Astrocyte (in vitro differentiated cells and primary cell): ENCODE measurements at regions not wholly inside any gene's neighbourhood (a gene's known extent, or its start where the extent isn't known, plus 50 kb on each side); places are given as distances from the start of the nearest gene placed in this dataset.

ENCODE experiments used
- DNase-seq: peaks from one replicate; pipeline ENCODE4 v3.0.0-alpha.2; 2010; ENCODE audit warnings: low read depth
- FAIRE-seq: peaks from 2 replicates; lab custom pipeline; 2011; peaks lifted over from hg19 to GRCh38; lab: Jason Lieb, UNC
- H2AFZ ChIP-seq: 2 replicates; pipeline ENCODE4 v1.6.0; 2012; ENCODE audit warnings: low read depth, low read length, inconsistent platforms
- H3K27ac ChIP-seq: 2 replicates; pipeline ENCODE4 v1.5.1; 2011; ENCODE audit warnings: low read depth, low read length, inconsistent platforms
- H3K27me3 ChIP-seq: 2 replicates; pipeline ENCODE4 v1.6.0; 2011; ENCODE audit warnings: low read length, inconsistent platforms; ENCODE audit not compliant: insufficient read depth
- H3K36me3 ChIP-seq: 2 replicates; pipeline ENCODE4 v1.5.1; 2011; ENCODE audit warnings: low read length, inconsistent platforms; ENCODE audit not compliant: insufficient read depth
- H3K4me1 ChIP-seq: 2 replicates; pipeline ENCODE4 v1.5.1; 2011; ENCODE audit warnings: low read length, inconsistent platforms; ENCODE audit not compliant: insufficient read depth
- H3K4me2 ChIP-seq: 2 replicates; pipeline ENCODE4 v1.6.0; 2012; ENCODE audit warnings: low read length, inconsistent platforms
- H3K4me3 ChIP-seq: 2 replicates; pipeline ENCODE4 v1.5.1; 2011; ENCODE audit warnings: low read depth, mild to moderate bottlenecking, low read length, inconsistent platforms; ENCODE audit not compliant: insufficient read depth
- H3K79me2 ChIP-seq: 2 replicates; pipeline ENCODE4 v1.6.0; 2012; ENCODE audit warnings: mild to moderate bottlenecking, low read length, inconsistent platforms; ENCODE audit not compliant: insufficient read depth
- H3K9ac ChIP-seq: 2 replicates; pipeline ENCODE4 v1.6.0; 2012; ENCODE audit warnings: mild to moderate bottlenecking, low read length, inconsistent platforms
- H3K9me3 ChIP-seq: 2 replicates; pipeline ENCODE4 v1.5.1; 2012; ENCODE audit warnings: low read depth, mild to moderate bottlenecking, low read length, inconsistent platforms; ENCODE audit not compliant: insufficient read depth
- H4K20me1 ChIP-seq: 2 replicates; pipeline ENCODE4 v1.6.0; 2012; ENCODE audit warnings: low read length, inconsistent platforms; ENCODE audit not compliant: insufficient read depth
- H3K27ac Mint-ChIP-seq: one replicate; pipeline ENCODE4 v1.8.0; 2021; ENCODE audit warnings: mild to moderate bottlenecking, mixed read lengths; ENCODE audit not compliant: unreplicated experiment
- H3K27me3 Mint-ChIP-seq: one replicate; pipeline ENCODE4 v1.8.0; 2021; ENCODE audit warnings: low read depth, mixed read lengths; ENCODE audit not compliant: unreplicated experiment
- H3K36me3 Mint-ChIP-seq: one replicate; pipeline ENCODE4 v1.8.0; 2021; ENCODE audit warnings: low read depth, mixed read lengths; ENCODE audit not compliant: unreplicated experiment
- H3K4me1 Mint-ChIP-seq: one replicate; pipeline ENCODE4 v1.8.0; 2021; ENCODE audit warnings: low read depth, mixed read lengths; ENCODE audit not compliant: unreplicated experiment
- H3K4me3 Mint-ChIP-seq: one replicate; pipeline ENCODE4 v1.8.0; 2021; ENCODE audit warnings: mild to moderate bottlenecking, moderate library complexity, mixed read lengths; ENCODE audit not compliant: unreplicated experiment
- H3K9me3 Mint-ChIP-seq: one replicate; pipeline ENCODE4 v1.8.0; 2021; ENCODE audit warnings: mild to moderate bottlenecking, mixed read lengths; ENCODE audit not compliant: unreplicated experiment
- CTCF ChIP-seq: IDR thresholded peaks from 2 replicates; pipeline ENCODE4 v1.5.1; 2011; ENCODE audit warnings: low read depth, mild to moderate bottlenecking, inconsistent platforms, low read length, moderate library complexity; ENCODE audit not compliant: insufficient read depth
- EZH2 ChIP-seq: IDR thresholded peaks from 2 replicates; pipeline ENCODE4 v1.6.1; 2012; ENCODE audit warnings: mild to moderate bottlenecking, low read length, inconsistent platforms; ENCODE audit not compliant: insufficient read depth

- TF ChIP-seq CTCF: no peak
- no peak for TF ChIP-seq EZH2
- Histone ChIP-seq H2AFZ (no peak overlapping the region), H3K9ac (no peak overlapping the region), H3K79me2 (no peaks in the 10 kb centered on the region), H4K20me1 (no peaks in the 10 kb centered on the region), H3K4me3 (no peak overlapping the region), H3K36me3 (no peaks in the 10 kb centered on the region), H3K9me3 (no peaks in the 10 kb centered on the region), H3K27ac (no peak overlapping the region), H3K4me2 (no peak overlapping the region), H3K4me1 (no peaks in the 10 kb centered on the region), H3K27me3 (no peaks in the 10 kb centered on the region)
- H3K4me1 Mint-ChIP-seq: peaks cover 12% of the 10 kb centered on the region
- DNase-seq: no peak
- H3K27me3 Mint-ChIP-seq: peaks cover 2% of the 10 kb centered on the region
- FAIRE-seq: no peak
- H3K27ac Mint-ChIP-seq: no peak overlapping the region
- H3K36me3 Mint-ChIP-seq: no peaks in the 10 kb centered on the region
- H3K4me3 Mint-ChIP-seq: no peak overlapping the region
- H3K9me3 Mint-ChIP-seq: peaks cover 5% of the 10 kb centered on the region
Observed at GRCh38 chr6:159468994-159469393, 224.0 kb downstream of the SOD2 start.

GRCh38 chr6:159467473-159468041 lies 225.5 kb downstream of the SOD2 start:
- H3K79me2 ChIP-seq: no peaks in the 10 kb centered on the region
- DNase-seq: no peak
- Mint-ChIP-seq H3K36me3 (no peaks in the 10 kb centered on the region), H3K27me3 (peaks cover 2% of the 10 kb centered on the region), H3K9me3 (peaks cover 5% of the 10 kb centered on the region), H3K4me1 (peaks cover 12% of the 10 kb centered on the region), H3K4me3 (no peak overlapping the region), H3K27ac (peak overlapping the region; percentile 83)
- H3K4me1 ChIP-seq: no peaks in the 10 kb centered on the region
- H3K9ac ChIP-seq: no peak overlapping the region
- peak; percentile 29 for FAIRE-seq
- no peak overlapping the region for H3K4me2 ChIP-seq
- no peak for TF ChIP-seq CTCF
- TF ChIP-seq EZH2: no peak
- no peaks in the 10 kb centered on the region for H4K20me1 ChIP-seq
- no peaks in the 10 kb centered on the region for H3K27me3 ChIP-seq
- H3K27ac ChIP-seq: no peak overlapping the region
- H2AFZ ChIP-seq: no peak overlapping the region
- no peaks in the 10 kb centered on the region for H3K9me3 ChIP-seq
- H3K36me3 ChIP-seq: no peaks in the 10 kb centered on the region
- no peak overlapping the region for H3K4me3 ChIP-seq

- H3K27me3 Mint-ChIP-seq: peaks cover 1% of the 10 kb centered on the region
- TF ChIP-seq EZH2 (no peak), CTCF (no peak)
- H3K27ac Mint-ChIP-seq: peak overlapping the region; percentile 83
- no peak overlapping the region for H3K27ac ChIP-seq
- H3K4me1 ChIP-seq: no peaks in the 10 kb centered on the region
- H3K9me3 Mint-ChIP-seq: peaks cover 5% of the 10 kb centered on the region
- H3K9ac ChIP-seq: no peak overlapping the region
- H3K36me3 ChIP-seq: no peaks in the 10 kb centered on the region
- H3K79me2 ChIP-seq: no peaks in the 10 kb centered on the region
- DNase-seq: no peak
- no peak overlapping the region for H3K4me2 ChIP-seq
- no peak overlapping the region for H2AFZ ChIP-seq
- no peak overlapping the region for H3K4me3 ChIP-seq
- peaks cover 16% of the 10 kb centered on the region for H3K4me1 Mint-ChIP-seq
- FAIRE-seq: no peak
- H4K20me1 ChIP-seq: no peaks in the 10 kb centered on the region
- H3K4me3 Mint-ChIP-seq: no peak overlapping the region
- H3K9me3 ChIP-seq: no peaks in the 10 kb centered on the region
- H3K27me3 ChIP-seq: no peaks in the 10 kb centered on the region
- no peaks in the 10 kb centered on the region for H3K36me3 Mint-ChIP-seq
Observed at GRCh38 chr6:159466926-159467325, 226.1 kb downstream of the SOD2 start.
